ENCODE measurements at regions not wholly inside any gene's neighbourhood (a gene's known extent, or its start where the extent isn't known, plus 50 kb on each side); places are given as distances from the start of the nearest gene placed in this dataset.

DNA sequence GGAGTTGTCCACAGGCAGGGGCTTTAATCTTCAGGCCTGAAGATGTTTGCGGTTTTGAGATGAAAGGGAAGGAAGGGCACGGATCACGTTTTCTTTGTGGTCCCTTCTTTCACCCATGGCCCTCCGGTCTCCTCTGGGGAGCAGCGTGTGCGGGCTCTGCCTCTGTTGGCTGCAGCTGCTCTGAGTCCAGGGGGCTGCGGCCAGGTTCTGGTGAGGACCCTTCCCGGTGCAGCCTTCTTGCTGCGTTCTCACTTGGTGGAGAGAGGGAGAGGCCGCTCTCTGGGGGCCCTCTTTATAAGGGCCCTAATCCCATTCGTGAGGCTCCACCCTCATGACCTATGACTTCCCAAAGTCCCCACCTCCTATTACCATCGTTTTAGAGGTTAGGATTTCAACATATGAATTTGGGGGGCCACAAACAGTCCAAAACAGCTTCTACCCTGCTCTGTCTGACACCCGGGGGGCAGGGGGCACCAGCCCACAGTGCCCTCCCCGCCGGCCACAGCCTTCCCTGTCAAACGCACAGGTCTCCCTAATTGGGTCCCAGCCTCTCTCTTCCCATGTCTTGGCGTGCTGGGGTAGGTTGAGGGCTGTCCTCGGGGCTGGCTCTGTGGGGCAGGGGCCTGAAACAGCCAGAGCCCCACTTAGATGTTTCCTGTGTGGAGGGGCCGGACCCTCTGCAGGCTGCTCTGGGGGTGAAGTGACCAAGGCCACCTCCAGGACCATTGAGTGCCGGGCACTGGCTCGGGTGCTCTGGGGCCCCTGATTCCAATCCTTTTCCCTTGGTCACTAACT lies 100.1 kb upstream of the C1orf174 start:
- no peaks in the 10 kb centered on the region for H3K4me1 Mint-ChIP-seq (ENCODE audit: low read depth)
- H3K27ac Mint-ChIP-seq: no peak overlapping the region
- no peaks in the 10 kb centered on the region for H3K36me3 Mint-ChIP-seq (ENCODE audit: low read depth)
- DNase-seq: no peak
- no peak overlapping the region for H3K4me3 Mint-ChIP-seq
- H3K27me3 Mint-ChIP-seq: peaks cover 42% of the 10 kb centered on the region
- H3K9me3 Mint-ChIP-seq: no peaks in the 10 kb centered on the region

DNA sequence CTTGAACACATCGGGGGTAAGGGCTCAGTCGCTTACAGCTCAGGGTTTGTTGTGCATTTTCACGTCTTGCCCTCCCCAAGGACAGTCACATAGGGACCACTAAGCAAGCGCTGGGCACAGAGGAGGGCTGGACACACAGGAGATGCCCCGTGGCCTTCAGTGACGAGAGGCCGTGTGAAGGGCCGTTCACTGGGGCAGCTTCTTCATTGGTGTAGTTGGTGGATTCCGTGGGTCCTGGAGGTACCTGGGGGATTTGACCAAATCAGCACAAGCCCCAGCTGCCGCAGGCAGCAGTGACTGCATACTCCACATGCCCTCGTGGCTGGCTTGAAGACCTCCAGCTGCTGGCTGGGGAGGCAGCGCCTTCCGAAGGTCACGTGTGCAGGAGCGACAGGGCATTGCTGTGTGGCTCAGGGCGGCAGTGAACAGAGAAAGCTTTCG lies 100.8 kb upstream of the C1orf174 start:
- no peaks in the 10 kb centered on the region for H3K4me1 Mint-ChIP-seq (ENCODE audit: low read depth)
- H3K9me3 Mint-ChIP-seq: no peaks in the 10 kb centered on the region
- no peak overlapping the region for H3K27ac Mint-ChIP-seq
- no peak for DNase-seq
- no peak overlapping the region for H3K4me3 Mint-ChIP-seq
- peaks cover 42% of the 10 kb centered on the region for H3K27me3 Mint-ChIP-seq
- no peaks in the 10 kb centered on the region for H3K36me3 Mint-ChIP-seq (ENCODE audit: low read depth)

DNA sequence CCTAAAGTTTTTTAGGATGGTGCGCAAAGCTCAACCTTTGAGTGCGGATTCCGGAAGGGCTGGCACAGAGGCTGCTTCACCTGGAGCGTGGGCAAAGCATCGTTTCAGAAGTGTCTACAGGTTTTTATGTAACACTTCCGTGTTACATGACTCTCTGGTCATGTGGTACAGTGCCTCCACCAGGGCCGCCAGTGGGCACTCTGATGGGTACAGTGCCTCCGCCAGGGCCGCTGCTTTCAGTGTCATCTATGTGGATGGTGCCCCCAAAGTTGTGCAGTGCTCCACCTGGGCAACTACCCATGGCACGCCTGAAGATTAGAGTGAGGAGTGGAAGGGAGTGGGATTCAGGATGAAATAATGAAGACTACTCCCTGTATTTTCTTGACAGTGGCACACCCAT lies 101.4 kb upstream of the C1orf174 start:
- H3K27ac Mint-ChIP-seq: no peak overlapping the region
- no peak for DNase-seq
- H3K27me3 Mint-ChIP-seq: peaks cover 38% of the 10 kb centered on the region
- no peaks in the 10 kb centered on the region for H3K4me1 Mint-ChIP-seq (ENCODE audit: low read depth)
- H3K36me3 Mint-ChIP-seq (ENCODE audit: low read depth): no peaks in the 10 kb centered on the region
- no peaks in the 10 kb centered on the region for H3K9me3 Mint-ChIP-seq
- no peak overlapping the region for H3K4me3 Mint-ChIP-seq

DNA sequence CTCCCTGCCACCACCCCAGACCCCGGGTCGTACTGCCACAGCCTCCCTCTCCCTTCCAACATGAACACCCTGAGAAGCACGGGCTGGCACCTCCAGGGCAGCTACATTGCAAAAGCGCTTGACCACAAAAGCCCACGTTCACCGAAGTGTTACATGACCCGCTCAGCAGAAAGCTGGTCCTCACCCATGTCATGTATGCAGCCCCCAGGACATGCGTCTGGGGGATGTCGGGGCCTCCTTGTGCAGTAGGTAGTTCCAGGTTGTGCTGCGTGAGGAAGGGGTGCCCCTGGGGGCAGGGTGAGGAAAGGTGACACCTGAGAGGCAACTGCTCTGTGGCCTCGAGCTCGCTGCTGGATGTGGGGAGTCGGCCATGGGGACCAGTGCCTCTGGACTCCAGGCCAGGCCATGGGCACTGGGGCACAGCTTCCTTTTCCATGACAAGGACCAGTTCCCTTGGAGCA lies 102.0 kb upstream of the C1orf174 start:
- Mint-ChIP-seq H3K4me3 (no peak overlapping the region), H3K27me3 (peaks cover 32% of the 10 kb centered on the region), H3K27ac (no peak overlapping the region), H3K4me1 (ENCODE audit: low read depth) (no peaks in the 10 kb centered on the region), H3K9me3 (peaks cover 3% of the 10 kb centered on the region), H3K36me3 (ENCODE audit: low read depth) (no peaks in the 10 kb centered on the region)
- no peak for DNase-seq

DNA sequence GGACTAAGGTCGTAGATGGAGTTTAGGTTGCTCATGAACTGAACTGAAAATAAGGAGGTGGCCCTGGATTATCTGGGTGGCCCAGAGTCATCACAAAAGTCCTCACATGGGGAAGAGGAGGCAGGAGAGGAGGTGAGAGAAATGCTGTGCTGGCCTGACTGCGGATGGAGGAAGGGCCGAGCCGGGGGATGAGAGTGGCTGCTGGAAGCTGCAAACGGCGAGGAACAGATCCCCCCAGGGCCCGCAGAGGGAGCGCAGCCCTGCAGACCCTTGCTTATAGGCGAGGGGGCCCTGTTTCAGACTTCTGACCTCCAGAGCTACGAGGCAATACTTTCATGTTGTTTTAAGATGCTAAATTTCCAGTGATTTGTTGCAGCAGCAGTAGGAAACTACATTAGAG lies 102.7 kb upstream of the C1orf174 start:
- no peak overlapping the region for H3K27ac Mint-ChIP-seq

DNA sequence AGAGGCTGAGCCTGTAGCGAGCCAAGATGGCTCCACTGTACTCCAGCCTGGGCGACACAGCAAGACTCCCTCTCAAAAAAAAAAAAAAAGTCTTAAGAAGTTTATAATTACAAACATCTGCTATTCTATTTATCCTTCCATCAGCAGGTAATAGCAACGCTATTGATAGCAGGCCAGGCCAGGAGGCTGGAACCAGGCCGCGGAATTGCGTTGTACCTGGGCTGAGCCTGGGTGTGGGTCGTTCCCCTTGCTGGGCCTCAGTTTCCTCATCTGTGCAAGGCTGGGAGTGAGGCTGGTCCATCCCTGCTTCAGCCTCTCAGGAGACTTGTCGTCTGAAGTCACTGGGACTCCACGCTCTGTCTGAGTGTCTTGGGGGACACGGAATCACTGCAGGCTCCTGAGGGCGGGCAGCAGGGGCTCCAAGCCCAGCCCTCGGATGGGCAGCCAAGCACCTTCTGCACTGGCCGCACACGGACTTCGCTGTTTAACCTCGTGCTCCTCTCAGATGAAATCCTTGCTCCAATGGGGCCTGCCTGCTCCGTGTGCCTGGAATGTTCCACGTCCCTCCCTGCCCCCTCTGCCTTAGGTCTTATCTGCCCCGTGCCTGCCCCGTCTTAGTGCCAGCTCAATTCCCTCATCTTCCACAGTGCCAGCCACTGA lies 103.9 kb upstream of the C1orf174 start:
- Mint-ChIP-seq H3K9me3 (peaks cover 12% of the 10 kb centered on the region), H3K4me1 (ENCODE audit: low read depth) (no peaks in the 10 kb centered on the region), H3K4me3 (no peak overlapping the region), H3K27ac (no peak overlapping the region), H3K27me3 (peaks cover 19% of the 10 kb centered on the region), H3K36me3 (ENCODE audit: low read depth) (no peaks in the 10 kb centered on the region)
- DNase-seq: no peak

More for the DNA sequence above, 102.7 kb upstream of the C1orf174 start:
- DNase-seq: no peak
- H3K4me3 Mint-ChIP-seq: no peak overlapping the region
- H3K27me3 Mint-ChIP-seq: peaks cover 29% of the 10 kb centered on the region
- peaks cover 7% of the 10 kb centered on the region for H3K9me3 Mint-ChIP-seq
- H3K36me3 Mint-ChIP-seq (ENCODE audit: low read depth): no peaks in the 10 kb centered on the region
- H3K4me1 Mint-ChIP-seq (ENCODE audit: low read depth): no peaks in the 10 kb centered on the region

DNA sequence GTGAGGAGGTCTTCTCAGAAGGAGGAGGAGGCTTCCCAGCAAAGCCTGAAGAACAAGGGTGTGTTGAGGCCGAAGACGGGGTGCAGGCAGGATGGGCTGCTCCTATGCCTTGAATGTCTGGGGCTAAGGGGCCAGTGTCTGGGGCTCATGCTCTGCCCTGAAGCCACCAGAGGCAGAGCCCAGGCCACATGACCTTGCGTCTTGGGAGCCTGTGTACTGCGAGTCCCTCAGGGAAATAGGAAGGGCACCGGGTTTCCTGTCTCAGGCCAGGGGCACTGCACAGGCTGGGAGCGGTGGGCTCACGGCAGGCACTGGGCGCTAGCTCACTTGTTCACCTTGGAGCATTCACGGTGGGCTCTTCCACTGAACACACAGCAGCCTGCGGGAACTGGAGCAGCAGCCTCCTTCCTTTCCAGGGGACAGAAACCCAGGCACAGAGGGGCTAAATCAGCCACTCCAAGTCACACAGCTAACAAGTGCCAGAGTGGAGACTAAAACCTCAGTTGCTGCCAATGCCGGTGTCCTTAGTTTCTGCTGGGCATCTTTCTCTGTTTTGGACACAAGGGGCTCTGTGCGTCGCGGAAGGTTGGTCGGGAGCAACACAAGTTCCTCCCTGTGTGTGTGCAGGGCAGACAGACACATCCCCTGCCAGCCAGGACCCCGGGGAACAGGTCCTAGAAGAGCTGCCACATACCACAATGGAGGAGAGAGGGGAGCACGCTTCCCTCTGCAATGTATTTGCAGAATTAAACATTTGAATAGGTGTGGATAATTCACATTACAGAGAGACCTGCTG lies 104.8 kb upstream of the C1orf174 start:
- Mint-ChIP-seq H3K9me3 (peaks cover 12% of the 10 kb centered on the region), H3K27ac (no peak overlapping the region), H3K27me3 (peaks cover 16% of the 10 kb centered on the region), H3K4me1 (ENCODE audit: low read depth) (no peaks in the 10 kb centered on the region), H3K36me3 (ENCODE audit: low read depth) (no peaks in the 10 kb centered on the region), H3K4me3 (no peak overlapping the region)
- DNase-seq: no peak

DNA sequence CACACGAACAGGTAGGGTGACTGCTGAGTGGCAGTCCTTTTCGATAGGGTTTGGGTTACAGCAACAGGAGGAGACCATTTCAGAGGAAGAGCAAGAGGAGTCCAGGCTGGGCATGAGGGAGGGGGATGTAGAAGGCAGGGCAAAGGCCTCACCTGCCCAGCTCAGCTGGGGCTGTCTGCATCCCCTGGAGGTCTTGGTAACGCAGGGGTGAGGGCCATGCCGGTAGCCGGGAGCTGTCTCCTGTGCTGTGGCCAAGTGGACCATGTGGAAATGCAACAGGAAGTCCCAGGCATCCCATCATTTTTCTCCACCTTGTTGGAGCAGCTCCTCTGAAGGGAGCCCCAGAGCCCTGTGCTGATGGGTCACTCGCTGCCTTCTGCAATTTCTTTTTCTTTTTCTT lies 105.4 kb upstream of the C1orf174 start:
- Mint-ChIP-seq H3K27ac (no peak overlapping the region), H3K4me1 (ENCODE audit: low read depth) (no peaks in the 10 kb centered on the region), H3K36me3 (ENCODE audit: low read depth) (no peaks in the 10 kb centered on the region), H3K4me3 (no peak overlapping the region), H3K27me3 (peaks cover 14% of the 10 kb centered on the region), H3K9me3 (peaks cover 12% of the 10 kb centered on the region)
- no peak for DNase-seq

DNA sequence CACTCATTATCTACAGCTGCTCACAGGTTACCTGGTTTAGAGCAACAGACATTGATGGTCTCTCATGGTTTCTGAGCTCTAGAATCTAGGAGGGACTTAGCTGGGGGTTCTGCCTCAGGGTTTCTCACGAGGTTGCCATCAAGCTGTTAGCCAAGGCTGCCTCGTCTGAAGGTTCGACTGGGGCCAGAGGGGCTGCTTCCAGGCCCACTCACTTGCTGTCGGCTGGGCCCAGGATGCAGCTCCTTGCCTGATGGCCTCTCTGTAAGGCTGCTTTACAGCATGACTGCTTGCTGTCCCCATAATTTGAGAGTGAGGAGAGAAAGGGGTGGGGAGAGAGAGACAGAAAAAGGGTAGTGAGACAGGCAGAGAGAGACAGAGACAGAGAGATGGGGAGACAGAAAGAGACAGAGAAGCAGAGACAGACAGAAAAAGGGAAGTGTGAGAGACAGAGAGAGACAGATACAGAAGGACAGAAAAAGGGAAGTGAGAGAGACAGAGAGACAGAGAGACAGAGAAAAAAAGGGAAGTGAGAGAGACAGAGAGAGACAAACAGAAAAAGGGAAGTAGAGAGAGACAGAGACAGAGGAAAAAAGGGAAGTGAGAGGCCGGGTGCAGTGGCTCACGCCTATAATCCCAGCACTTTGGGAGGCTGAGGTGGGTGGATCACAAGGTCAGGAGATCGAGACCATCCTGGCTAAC lies 106.8 kb upstream of the C1orf174 start:
- DNase-seq: no peak
- Mint-ChIP-seq H3K27ac (no peak overlapping the region), H3K27me3 (peaks cover 5% of the 10 kb centered on the region), H3K4me3 (no peak overlapping the region), H3K36me3 (ENCODE audit: low read depth) (no peaks in the 10 kb centered on the region), H3K4me1 (ENCODE audit: low read depth) (no peaks in the 10 kb centered on the region), H3K9me3 (peaks cover 12% of the 10 kb centered on the region)

DNA sequence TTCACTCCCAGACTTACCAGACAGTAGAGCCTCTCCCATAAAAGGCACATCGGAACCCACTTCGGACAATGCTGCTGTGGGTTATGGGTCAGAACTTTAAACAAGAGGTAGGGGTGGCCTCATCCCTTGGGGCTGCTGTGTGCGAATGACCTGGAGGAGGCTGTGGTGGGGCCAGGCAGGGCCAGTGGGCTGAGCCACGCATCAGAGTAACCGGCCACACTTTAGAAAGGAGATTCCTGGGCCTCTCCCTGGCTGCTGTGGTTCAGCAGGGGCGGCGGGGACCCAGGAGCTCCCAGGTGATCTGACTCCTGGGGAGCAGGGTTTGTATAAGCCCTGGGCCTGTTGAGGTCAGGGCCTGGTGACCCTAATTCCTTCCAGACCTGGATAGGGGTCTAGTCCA lies 110.2 kb upstream of the C1orf174 start:
- Mint-ChIP-seq H3K4me3 (no peak overlapping the region), H3K27ac (no peak overlapping the region), H3K27me3 (peaks cover 9% of the 10 kb centered on the region), H3K9me3 (peaks cover 12% of the 10 kb centered on the region), H3K36me3 (ENCODE audit: low read depth) (no peaks in the 10 kb centered on the region), H3K4me1 (ENCODE audit: low read depth) (no peaks in the 10 kb centered on the region)
- DNase-seq: no peak

DNA sequence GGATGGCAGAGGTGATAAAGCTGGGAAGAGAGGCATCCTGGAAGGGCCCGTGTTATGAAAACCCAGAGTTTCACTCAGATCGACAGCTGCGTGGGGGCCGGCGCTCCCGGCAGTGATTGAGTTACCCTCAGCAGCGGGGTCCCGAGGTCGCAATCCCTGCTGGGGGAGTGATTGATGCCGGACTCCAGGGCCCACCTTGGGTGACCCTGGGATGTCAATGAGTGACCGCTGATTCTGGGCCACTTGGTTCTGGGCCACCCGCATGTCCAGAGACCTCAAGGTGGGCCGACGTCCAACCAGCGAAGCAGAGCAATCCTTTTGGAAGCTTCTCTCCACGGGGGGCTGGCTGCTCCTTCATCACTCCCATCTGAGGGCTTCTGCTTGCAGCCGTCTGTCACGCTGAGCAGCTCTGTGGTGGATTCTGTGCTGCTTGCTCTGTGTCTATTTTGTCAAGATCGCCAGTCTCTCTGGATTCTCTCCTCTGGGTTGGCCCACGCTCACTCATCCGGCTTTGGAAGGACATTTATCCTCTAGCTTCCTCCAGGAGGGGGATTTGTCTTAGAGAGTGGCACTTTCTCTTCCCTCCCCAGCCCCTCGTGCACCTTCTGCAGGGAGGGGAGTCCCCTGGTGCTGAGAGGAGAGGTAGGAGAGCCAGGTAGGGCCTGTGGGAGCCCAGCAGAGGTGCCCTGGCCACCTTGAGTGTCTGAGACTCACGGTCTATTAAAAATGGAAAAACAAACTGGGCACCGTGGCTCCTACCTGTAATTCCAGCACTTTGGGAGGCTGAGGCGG lies 110.9 kb upstream of the C1orf174 start:
- Mint-ChIP-seq H3K36me3 (ENCODE audit: low read depth) (no peaks in the 10 kb centered on the region), H3K4me3 (no peak overlapping the region), H3K27me3 (peaks cover 9% of the 10 kb centered on the region), H3K9me3 (peaks cover 12% of the 10 kb centered on the region), H3K27ac (no peak overlapping the region), H3K4me1 (ENCODE audit: low read depth) (no peaks in the 10 kb centered on the region)
- DNase-seq: no peak

DNA sequence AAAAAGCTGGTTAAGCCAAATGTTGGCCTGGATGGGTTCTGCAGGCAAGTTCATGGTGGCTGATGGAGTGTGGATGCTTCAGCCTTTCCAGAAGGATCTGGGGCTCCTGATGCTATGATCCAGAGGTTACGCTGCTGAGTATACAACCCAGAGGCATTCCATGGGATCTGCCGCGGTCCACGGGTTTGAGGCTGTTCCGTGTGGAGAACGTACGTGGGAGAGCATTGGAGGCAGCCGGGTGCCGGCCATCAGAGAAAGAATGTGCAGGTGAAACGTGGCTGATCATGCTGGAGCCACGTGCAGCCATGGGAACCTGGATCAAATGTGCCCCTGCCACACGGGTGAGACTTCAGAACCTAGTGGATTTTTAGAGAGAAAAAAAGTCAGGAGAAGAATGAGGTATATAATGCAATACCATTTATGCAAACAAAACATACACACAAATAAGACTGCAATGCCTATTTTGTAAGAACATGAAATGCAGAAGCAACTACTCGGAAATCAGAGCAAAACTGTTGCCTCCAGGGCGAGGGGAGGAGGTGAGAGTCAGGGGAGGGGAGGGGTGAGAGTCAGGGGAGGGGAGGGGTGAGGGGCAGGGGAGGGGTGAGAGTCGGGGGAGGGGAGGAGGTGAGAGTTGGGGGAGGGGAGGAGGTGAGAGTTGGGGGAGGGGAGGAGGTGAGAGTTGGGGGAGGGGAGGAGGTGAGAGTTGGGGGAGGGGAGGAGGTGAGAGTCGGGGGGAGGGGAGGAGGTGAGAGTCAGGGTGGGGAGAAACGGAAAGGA lies 116.5 kb upstream of the C1orf174 start:
- DNase-seq: no peak
- Mint-ChIP-seq H3K4me1 (ENCODE audit: low read depth) (peaks cover 3% of the 10 kb centered on the region), H3K36me3 (ENCODE audit: low read depth) (no peaks in the 10 kb centered on the region), H3K27me3 (peaks cover 6% of the 10 kb centered on the region), H3K9me3 (no peaks in the 10 kb centered on the region), H3K4me3 (no peak overlapping the region), H3K27ac (no peak overlapping the region)
